ENCODE measurements at regions not wholly inside any gene's neighbourhood (a gene's known extent, or its start where the extent isn't known, plus 50 kb on each side); places are given as distances from the start of the nearest gene placed in this dataset.

GRCh38 chr15:94701281-94701985, 470.1 kb downstream of the MCTP2 start:
- DNase-seq: no peak
- Histone ChIP-seq H3K36me3 (no peaks in the 10 kb centered on the region), H3K27ac (no peak overlapping the region), H3K4me3 (no peak overlapping the region), H3K4me1 (no peaks in the 10 kb centered on the region), H3K9me3 (no peaks in the 10 kb centered on the region), H3K27me3 (no peaks in the 10 kb centered on the region)
- intact Hi-C loops (cut with DNase I): no loop called here
- no peak for TF ChIP-seq CTCF (IDR thresholded peaks at IDR 0.05)
- ATAC-seq: no peak

GRCh38 chr15:94703596-94703995, 472.2 kb downstream of the MCTP2 start:
- H3K4me3 ChIP-seq: no peak overlapping the region
- no peaks in the 10 kb centered on the region for H3K9me3 ChIP-seq
- DNase-seq (no peak), ATAC-seq (no peak)
- no peak for TF ChIP-seq CTCF (IDR thresholded peaks at IDR 0.05)
- intact Hi-C loops (cut with DNase I): no loop called here
- H3K4me1 ChIP-seq: no peaks in the 10 kb centered on the region
- no peaks in the 10 kb centered on the region for H3K36me3 ChIP-seq
- H3K27me3 ChIP-seq: no peaks in the 10 kb centered on the region
- H3K27ac ChIP-seq: no peak overlapping the region

- no peaks in the 10 kb centered on the region for H3K27me3 ChIP-seq
- no peaks in the 10 kb centered on the region for H3K9me3 ChIP-seq
- intact Hi-C loops (cut with DNase I): no loop called here
- no peak overlapping the region for H3K4me3 ChIP-seq
- DNase-seq (no peak), ATAC-seq (no peak)
- no peaks in the 10 kb centered on the region for H3K4me1 ChIP-seq
- H3K36me3 ChIP-seq: no peaks in the 10 kb centered on the region
- no peak overlapping the region for H3K27ac ChIP-seq
- TF ChIP-seq CTCF (IDR thresholded peaks at IDR 0.05): no peak
Observed at GRCh38 chr15:94704421-94704820, 473.1 kb downstream of the MCTP2 start.

GRCh38 chr15:94704946-94705345, 473.6 kb downstream of the MCTP2 start:
- ATAC-seq (no peak), DNase-seq (no peak)
- intact Hi-C loops (cut with DNase I): no loop called here
- H3K4me1 ChIP-seq: no peaks in the 10 kb centered on the region
- H3K27me3 ChIP-seq: no peaks in the 10 kb centered on the region
- no peak overlapping the region for H3K4me3 ChIP-seq
- no peak for TF ChIP-seq CTCF (IDR thresholded peaks at IDR 0.05)
- H3K36me3 ChIP-seq: no peaks in the 10 kb centered on the region
- no peaks in the 10 kb centered on the region for H3K9me3 ChIP-seq
- H3K27ac ChIP-seq: no peak overlapping the region

GRCh38 chr15:94709319-94709718, 478.0 kb downstream of the MCTP2 start:
- H3K9me3 ChIP-seq: no peaks in the 10 kb centered on the region
- no peaks in the 10 kb centered on the region for H3K27me3 ChIP-seq
- H3K4me3 ChIP-seq: no peak overlapping the region
- no peak for ATAC-seq
- intact Hi-C loops (cut with DNase I): no loop called here
- no peak for DNase-seq
- H3K27ac ChIP-seq: no peak overlapping the region
- H3K36me3 ChIP-seq: no peaks in the 10 kb centered on the region
- TF ChIP-seq CTCF (IDR thresholded peaks at IDR 0.05): no peak
- no peaks in the 10 kb centered on the region for H3K4me1 ChIP-seq
